ENCODE measurements at regions not wholly inside any gene's neighbourhood (a gene's known extent, or its start where the extent isn't known, plus 50 kb on each side); places are given as distances from the start of the nearest gene placed in this dataset.
"Not testable (repeated sequence)": the region's sequence is repeated elsewhere in the genome, so short reads cannot be mapped to it uniquely, and the experiment has no call there.

- DNase-seq (ENCODE audit: low read depth); in situ Hi-C loops (cut with HindIII; ENCODE audit: low pct_unique_long_range_greater_than_20kb, low sequenced_read_pairs): not testable (repeated sequence)
These were observed 733.5 kb downstream of the MECOM start for GRCh38 chr3:168929997-168930396.

- in situ Hi-C loops (cut with HindIII; ENCODE audit: low pct_unique_long_range_greater_than_20kb, low sequenced_read_pairs), result no loop called here
- no peak for DNase-seq (ENCODE audit: low read depth)
These were observed 737.1 kb downstream of the MECOM start for GRCh38 chr3:168926426-168926825.

- in situ Hi-C loops (cut with HindIII; ENCODE audit: low pct_unique_long_range_greater_than_20kb, low sequenced_read_pairs), result no loop called here
- no peak for DNase-seq (ENCODE audit: low read depth)
These were observed 737.9 kb downstream of the MECOM start for GRCh38 chr3:168925568-168925967.

- in situ Hi-C loops (cut with HindIII; ENCODE audit: low pct_unique_long_range_greater_than_20kb, low sequenced_read_pairs), result no loop called here
- no peak for DNase-seq (ENCODE audit: low read depth)
These were observed 748.9 kb downstream of the MECOM start for GRCh38 chr3:168914662-168915061.

GRCh38 chr3:168909260-168909659, 754.3 kb downstream of the MECOM start:
- in situ Hi-C loops (cut with HindIII; ENCODE audit: low pct_unique_long_range_greater_than_20kb, low sequenced_read_pairs), result no loop called here
- no peak for DNase-seq (ENCODE audit: low read depth)

GRCh38 chr3:168895419-168895818, 768.1 kb downstream of the MECOM start:
- in situ Hi-C loops (cut with HindIII; ENCODE audit: low pct_unique_long_range_greater_than_20kb, low sequenced_read_pairs), result no loop called here

GRCh38 chr3:168894214-168894613, 769.3 kb downstream of the MECOM start:
- in situ Hi-C loops (cut with HindIII; ENCODE audit: low pct_unique_long_range_greater_than_20kb, low sequenced_read_pairs), result no loop called here

More at GRCh38 chr3:168895419-168895818, 768.1 kb downstream of the MECOM start:
- DNase-seq (ENCODE audit: low read depth), result no peak

GRCh38 chr3:168889666-168890065, 773.8 kb downstream of the MECOM start:
- no peak for DNase-seq (ENCODE audit: low read depth)
- in situ Hi-C loops (cut with HindIII; ENCODE audit: low pct_unique_long_range_greater_than_20kb, low sequenced_read_pairs), result no loop called here

More at GRCh38 chr3:168894214-168894613, 769.3 kb downstream of the MECOM start:
- DNase-seq (ENCODE audit: low read depth), result no peak

GRCh38 chr3:168888781-168889180, 774.7 kb downstream of the MECOM start:
- DNase-seq (ENCODE audit: low read depth), result no peak
- in situ Hi-C loops (cut with HindIII; ENCODE audit: low pct_unique_long_range_greater_than_20kb, low sequenced_read_pairs), result no loop called here

GRCh38 chr3:168885028-168885427, 778.5 kb downstream of the MECOM start:
- in situ Hi-C loops (cut with HindIII; ENCODE audit: low pct_unique_long_range_greater_than_20kb, low sequenced_read_pairs), result no loop called here
- DNase-seq (ENCODE audit: low read depth), result peak; percentile 39

GRCh38 chr3:168884353-168884903, 779.1 kb downstream of the MECOM start:
- peak; percentile 68 for DNase-seq (ENCODE audit: low read depth)

GRCh38 chr3:168883145-168883544, 780.4 kb downstream of the MECOM start:
- DNase-seq (ENCODE audit: low read depth), result no peak
- in situ Hi-C loops (cut with HindIII; ENCODE audit: low pct_unique_long_range_greater_than_20kb, low sequenced_read_pairs), result no loop called here

More at GRCh38 chr3:168884353-168884903, 779.1 kb downstream of the MECOM start:
- in situ Hi-C loops (cut with HindIII; ENCODE audit: low pct_unique_long_range_greater_than_20kb, low sequenced_read_pairs), result no loop called here

GRCh38 chr3:168881804-168882203, 781.7 kb downstream of the MECOM start:
- in situ Hi-C loops (cut with HindIII; ENCODE audit: low pct_unique_long_range_greater_than_20kb, low sequenced_read_pairs), result no loop called here
- no peak for DNase-seq (ENCODE audit: low read depth)

GRCh38 chr3:168878655-168879054, 782.9 kb upstream of the GOLIM4 start:
- in situ Hi-C loops (cut with HindIII; ENCODE audit: low pct_unique_long_range_greater_than_20kb, low sequenced_read_pairs), result no loop called here
- DNase-seq (ENCODE audit: low read depth), result peak; percentile 23

GRCh38 chr3:168877899-168878298, 782.2 kb upstream of the GOLIM4 start:
- DNase-seq (ENCODE audit: low read depth), result no peak
- in situ Hi-C loops (cut with HindIII; ENCODE audit: low pct_unique_long_range_greater_than_20kb, low sequenced_read_pairs), result no loop called here

GRCh38 chr3:168876346-168877035, 780.8 kb upstream of the GOLIM4 start:
- peak; percentile 80 for DNase-seq (ENCODE audit: low read depth)
- in situ Hi-C loops (cut with HindIII; ENCODE audit: low pct_unique_long_range_greater_than_20kb, low sequenced_read_pairs), result no loop called here

GRCh38 chr3:168872826-168873225, 777.1 kb upstream of the GOLIM4 start:
- DNase-seq (ENCODE audit: low read depth), result no peak
- in situ Hi-C loops (cut with HindIII; ENCODE audit: low pct_unique_long_range_greater_than_20kb, low sequenced_read_pairs), result no loop called here

GRCh38 chr3:168870892-168871291, 775.2 kb upstream of the GOLIM4 start:
- DNase-seq (ENCODE audit: low read depth), result peak; percentile 57
- in situ Hi-C loops (cut with HindIII; ENCODE audit: low pct_unique_long_range_greater_than_20kb, low sequenced_read_pairs), result no loop called here

- in situ Hi-C loops (cut with HindIII; ENCODE audit: low pct_unique_long_range_greater_than_20kb, low sequenced_read_pairs), result no loop called here
- peak; percentile 45 for DNase-seq (ENCODE audit: low read depth)
These were observed 769.4 kb upstream of the GOLIM4 start for GRCh38 chr3:168865022-168865551.

All from Caki2 (cell line).